ENCODE measurements at regions not wholly inside any gene's neighbourhood (a gene's known extent, or its start where the extent isn't known, plus 50 kb on each side); places are given as distances from the start of the nearest gene placed in this dataset.

- no peak for DNase-seq
- H3K27ac ChIP-seq = no peak overlapping the region
- ATAC-seq = no peak
- TF ChIP-seq CTCF (IDR thresholded peaks at IDR 0.05) = no peak
- no peaks in the 10 kb centered on the region for H3K27me3 ChIP-seq
- no peak overlapping the region for H3K4me3 ChIP-seq
- H3K9me3 ChIP-seq = no peaks in the 10 kb centered on the region
- intact Hi-C loops (cut with DNase I) = no loop called here
- no peaks in the 10 kb centered on the region for H3K36me3 ChIP-seq
- H3K4me1 ChIP-seq = no peaks in the 10 kb centered on the region
Measured at GRCh38 chr10:45501791-45502190, 127.8 kb downstream of the ALOX5 start.

GRCh38 chr10:45500798-45501197, 126.8 kb downstream of the ALOX5 start:
- ATAC-seq (no peak), DNase-seq (no peak)
- no peak for TF ChIP-seq CTCF (IDR thresholded peaks at IDR 0.05)
- H3K4me1 ChIP-seq = no peaks in the 10 kb centered on the region
- no peak overlapping the region for H3K4me3 ChIP-seq
- H3K27ac ChIP-seq = no peak overlapping the region
- intact Hi-C loops (cut with DNase I) = no loop called here
- no peaks in the 10 kb centered on the region for H3K27me3 ChIP-seq
- peaks cover 6% of the 10 kb centered on the region for H3K9me3 ChIP-seq
- no peaks in the 10 kb centered on the region for H3K36me3 ChIP-seq

GRCh38 chr10:45500304-45500703, 126.3 kb downstream of the ALOX5 start:
- intact Hi-C loops (cut with DNase I) = no loop called here
- DNase-seq (no peak), ATAC-seq (no peak)
- Histone ChIP-seq H3K27ac (no peak overlapping the region), H3K9me3 (peaks cover 8% of the 10 kb centered on the region), H3K36me3 (no peaks in the 10 kb centered on the region), H3K27me3 (no peaks in the 10 kb centered on the region), H3K4me3 (no peak overlapping the region), H3K4me1 (no peaks in the 10 kb centered on the region)
- TF ChIP-seq CTCF (IDR thresholded peaks at IDR 0.05) = no peak

- H3K27ac ChIP-seq = no peak overlapping the region
- intact Hi-C loops (cut with DNase I) = no loop called here
- no peaks in the 10 kb centered on the region for H3K27me3 ChIP-seq
- no peak for TF ChIP-seq CTCF (IDR thresholded peaks at IDR 0.05)
- ATAC-seq (no peak), DNase-seq (no peak)
- peaks cover 8% of the 10 kb centered on the region for H3K9me3 ChIP-seq
- no peak overlapping the region for H3K4me3 ChIP-seq
- no peaks in the 10 kb centered on the region for H3K4me1 ChIP-seq
- no peaks in the 10 kb centered on the region for H3K36me3 ChIP-seq
Measured at GRCh38 chr10:45495438-45496152, 121.6 kb downstream of the ALOX5 start.
